Stomach (tissue), 8 donors: ENCODE measurements at regions not wholly inside any gene's neighbourhood (a gene's known extent, or its start where the extent isn't known, plus 50 kb on each side); places are given as distances from the start of the nearest gene placed in this dataset.
A peak's percentile ranks its signal among the peaks of the same experiment; 100 is the strongest.

ENCODE experiments used
- DNase-seq, 2 donors: peaks; one replicate each; pipeline versions ENCODE4 v3.0.0 to v3.0.0-alpha.2; 2013 to 2019
- H3K27ac ChIP-seq, 5 donors: fragments of 200-600 bp in 4 of 5; sonication (generic) in 4 of 5; one replicate each; pipeline ENCODE4 v1.5.1; 2013 to 2019; ENCODE audit warnings: mild to moderate bottlenecking in 1 of 5, moderate library complexity in 1 of 5
- H3K27me3 ChIP-seq, 3 donors: fragments of 200-600 bp; sonication (generic); one replicate each; pipeline ENCODE4 v1.5.1; 2017 to 2019; ENCODE audit warnings: mixed run types in 1 of 3
- H3K36me3 ChIP-seq, 4 donors: fragments of 200-600 bp; sonication (generic); 1 replicate in 3 of 4; 2 replicates in 1 of 4; pipeline ENCODE4 v1.5.1; 2016 to 2019
- H3K4me1 ChIP-seq, 4 donors: fragments of 200-600 bp; sonication (generic); one replicate each; pipeline ENCODE4 v1.5.1; 2016 to 2019
- H3K4me3 ChIP-seq, 4 donors: fragments of 200-600 bp; sonication (generic) in 3 of 4; one replicate each; pipeline ENCODE4 v1.5.1; 2016 to 2019; ENCODE audit warnings: mild to moderate bottlenecking in 1 of 4
- H3K9me3 ChIP-seq, 4 donors: fragments of 200-600 bp; sonication (generic); one replicate each; pipeline ENCODE4 v1.5.1; 2016 to 2019
- EP300 ChIP-seq: sonication (generic); formaldehyde crosslinking; IDR thresholded peaks from one replicate; pipeline ENCODE4 v1.6.1; 2017; ENCODE audit warnings: antibody characterized with exemption
- POLR2A ChIP-seq, 4 donors: fragments of 450-650 bp; IDR thresholded peaks; one replicate each; pipeline ENCODE4 v1.6.1; 2016; ENCODE audit warnings: antibody characterized with exemption in 4 of 4, control low read depth in 2 of 4, mild to moderate bottlenecking in 1 of 4, moderate library complexity in 1 of 4
- POLR2AphosphoS5 ChIP-seq, 3 donors: sonication (generic); formaldehyde crosslinking; IDR thresholded peaks; one replicate each; pipeline ENCODE4 v1.6.1; 2016; ENCODE audit warnings: antibody characterized with exemption in 3 of 3
- WGBS, 5 donors: extraction: QIAGEN DNeasy Blood & Tissue Kit in 3 of 5; methylation state at CpG; one replicate each; pipeline versions ENCODE4 v1.1.5 to v1.1.7; 2013 to 2018; 5-methylcytosine and 5-hydroxymethylcytosine counted together
- intact Hi-C: fragments of 100-400 bp; cut with DNase I; formaldehyde crosslinking; loops from one replicate; pipeline ENCODE4 v1.15.1; 2023; ENCODE audit warnings: low total_unique reads
- TF ChIP-seq, protein P1 (sequence below), 7 experiments: fragments of 450-650 bp in 4 of 7; fragments of 200-600 bp in 3 of 7; sonication (generic) in 3 of 7; IDR thresholded peaks; one replicate each; pipeline ENCODE4 v1.5.1; 2016 to 2019; ENCODE audit warnings: antibody characterized with exemption in 7 of 7, control low read depth in 2 of 7, mild to moderate bottlenecking in 1 of 7
- donor health status: healthy with polysubstance abuse.
- donor health status: Bipolar disorder and iron deficiency.
- donor health status: healthy.

DNA sequence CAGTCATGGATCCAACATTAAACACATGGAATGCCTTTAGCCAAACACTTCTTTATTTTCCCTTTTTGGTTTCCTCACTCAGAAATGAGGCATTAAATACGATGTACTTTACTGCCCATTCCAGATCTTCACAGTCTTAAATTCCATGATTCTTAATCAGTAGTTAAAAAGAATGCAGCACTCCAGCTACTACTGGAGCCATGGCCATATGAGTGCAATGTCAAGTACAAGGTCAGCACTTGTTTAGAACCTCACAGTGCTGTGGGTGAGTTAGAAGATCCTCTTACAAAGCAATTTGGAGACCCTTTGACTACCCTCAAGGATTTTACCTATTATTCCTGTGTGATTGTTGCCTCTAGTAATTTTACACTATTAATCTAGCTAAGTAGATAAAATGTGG lies 550.3 kb upstream of the LRRTM1 start:
- no peaks in the 10 kb centered on the region for H3K27me3 ChIP-seq
- no peaks in the 10 kb centered on the region for H3K36me3 ChIP-seq
- H3K9me3 ChIP-seq = no peaks in the 10 kb centered on the region
- TF ChIP-seq, protein P1, sequence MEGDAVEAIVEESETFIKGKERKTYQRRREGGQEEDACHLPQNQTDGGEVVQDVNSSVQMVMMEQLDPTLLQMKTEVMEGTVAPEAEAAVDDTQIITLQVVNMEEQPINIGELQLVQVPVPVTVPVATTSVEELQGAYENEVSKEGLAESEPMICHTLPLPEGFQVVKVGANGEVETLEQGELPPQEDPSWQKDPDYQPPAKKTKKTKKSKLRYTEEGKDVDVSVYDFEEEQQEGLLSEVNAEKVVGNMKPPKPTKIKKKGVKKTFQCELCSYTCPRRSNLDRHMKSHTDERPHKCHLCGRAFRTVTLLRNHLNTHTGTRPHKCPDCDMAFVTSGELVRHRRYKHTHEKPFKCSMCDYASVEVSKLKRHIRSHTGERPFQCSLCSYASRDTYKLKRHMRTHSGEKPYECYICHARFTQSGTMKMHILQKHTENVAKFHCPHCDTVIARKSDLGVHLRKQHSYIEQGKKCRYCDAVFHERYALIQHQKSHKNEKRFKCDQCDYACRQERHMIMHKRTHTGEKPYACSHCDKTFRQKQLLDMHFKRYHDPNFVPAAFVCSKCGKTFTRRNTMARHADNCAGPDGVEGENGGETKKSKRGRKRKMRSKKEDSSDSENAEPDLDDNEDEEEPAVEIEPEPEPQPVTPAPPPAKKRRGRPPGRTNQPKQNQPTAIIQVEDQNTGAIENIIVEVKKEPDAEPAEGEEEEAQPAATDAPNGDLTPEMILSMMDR (IDR thresholded peaks at IDR 0.05) = no peak
- no peak for TF ChIP-seq POLR2A (IDR thresholded peaks at IDR 0.05)
- no peak for TF ChIP-seq POLR2AphosphoS5 (IDR thresholded peaks at IDR 0.05)
- TF ChIP-seq EP300 = no peak
- peaks cover 0 to 4% (median 2%) of the 10 kb centered on the region in 4 donors for H3K4me1 ChIP-seq
- no peak for DNase-seq
- WGBS, 5 donors = 64 to 82% (median 75%) methylated on average over 1 of the region's 1 CpG
- intact Hi-C loops = no loop called here
- H3K27ac ChIP-seq = no peak overlapping the region
- H3K4me3 ChIP-seq = no peak overlapping the region

GRCh38 chr2:80852808-80853139 lies 548.2 kb upstream of the LRRTM1 start:
- Histone ChIP-seq H3K9me3 (no peaks in the 10 kb centered on the region), H3K27ac (no peak overlapping the region), H3K4me1 (no peaks in the 10 kb centered on the region), H3K4me3 (no peak overlapping the region), H3K27me3 (no peaks in the 10 kb centered on the region), H3K36me3 (no peaks in the 10 kb centered on the region)
- intact Hi-C loops = no loop called here
- WGBS, 5 donors = 45 to 59% (median 51%) methylated on average over 2 of the region's 2 CpGs
- TF ChIP-seq EP300 (no peak), POLR2A (IDR thresholded peaks at IDR 0.05) (no peak), POLR2AphosphoS5 (IDR thresholded peaks at IDR 0.05) (no peak)
- TF ChIP-seq, protein P1 (IDR thresholded peaks at IDR 0.05) = no peak
- DNase-seq = peak in 1 of 2 donors; percentile 5

GRCh38 chr2:80852079-80852807 lies 547.7 kb upstream of the LRRTM1 start:
- intact Hi-C loops = no loop called here
- Histone ChIP-seq H3K27ac (no peak overlapping the region), H3K9me3 (no peaks in the 10 kb centered on the region), H3K4me3 (no peak overlapping the region), H3K27me3 (no peaks in the 10 kb centered on the region), H3K36me3 (no peaks in the 10 kb centered on the region), H3K4me1 (no peaks in the 10 kb centered on the region)
- no peak for DNase-seq
- TF ChIP-seq POLR2AphosphoS5 (IDR thresholded peaks at IDR 0.05) = no peak
- TF ChIP-seq, protein P1 (IDR thresholded peaks at IDR 0.05) = no peak
- TF ChIP-seq EP300 = no peak
- no peak for TF ChIP-seq POLR2A (IDR thresholded peaks at IDR 0.05)
- 72 to 84% (median 77%) methylated on average over 4 of the region's 4 CpGs for WGBS, 5 donors

GRCh38 chr2:80830891-80831290 lies 526.3 kb upstream of the LRRTM1 start:
- no peak overlapping the region for H3K27ac ChIP-seq
- H3K27me3 ChIP-seq = no peaks in the 10 kb centered on the region
- H3K9me3 ChIP-seq = no peaks in the 10 kb centered on the region
- 70 to 86% (median 85%) methylated on average over 5 of the region's 5 CpGs for WGBS, 5 donors
- H3K4me3 ChIP-seq = no peak overlapping the region
- TF ChIP-seq EP300 = no peak
- no peak for TF ChIP-seq POLR2AphosphoS5 (IDR thresholded peaks at IDR 0.05)
- no peak for TF ChIP-seq POLR2A (IDR thresholded peaks at IDR 0.05)
- TF ChIP-seq, protein P1 (IDR thresholded peaks at IDR 0.05) = no peak
- H3K4me1 ChIP-seq = no peaks in the 10 kb centered on the region
- DNase-seq = no peak
- no peaks in the 10 kb centered on the region for H3K36me3 ChIP-seq
- intact Hi-C loops = no loop called here
